Endothelial cell of umbilical vein (primary cell): ENCODE measurements at regions not wholly inside any gene's neighbourhood (a gene's known extent, or its start where the extent isn't known, plus 50 kb on each side); places are given as distances from the start of the nearest gene placed in this dataset.

ENCODE experiments used
- BruUV-seq: library from RNA; stranded (reverse); fragments of 400-500 nt; replicated peaks from 2 replicates; lab custom pipeline; 2021; lab: Mats Ljungman, UMichigan
- CTCF ChIA-PET: fragments of 300-600, 350-600 bp; sonication (Branson Sonifier 250); formaldehyde crosslinking; loops from one replicate; lab custom pipeline; 2021; ENCODE audit warnings: antibody characterized with exemption, inconsistent platforms; lab: Charles Lee
- POLR2A ChIA-PET: fragments of 300-600, 350-600 bp; sonication (Branson Sonifier 250); formaldehyde crosslinking; loops from one replicate; lab custom pipeline; 2021; ENCODE audit warnings: antibody characterized with exemption, inconsistent platforms; lab: Charles Lee
- DNase-seq: peaks from one replicate; pipeline ENCODE4 v3.0.0-alpha.2; 2011; ENCODE audit warnings: low read depth, low spot score
- FAIRE-seq: peaks from 2 replicates; lab custom pipeline; 2011; peaks lifted over from hg19 to GRCh38; lab: Jason Lieb, UNC
- H2AFZ ChIP-seq: 2 replicates; pipeline ENCODE4 v1.6.0; 2012; ENCODE audit warnings: low read depth, low read length, control low read depth, inconsistent platforms
- H3K27ac ChIP-seq: 2 replicates; pipeline ENCODE4 v1.5.1; 2011; ENCODE audit warnings: low read depth, mild to moderate bottlenecking, control low read depth, low read length, moderate library complexity; ENCODE audit not compliant: insufficient read depth
- H3K27me3 ChIP-seq, 2 experiments: 2 replicates each; pipeline versions ENCODE4 v1.6.0 to v1.6.1; 2011; ENCODE audit warnings: low read length in 2 of 2, mixed read lengths in 1 of 2; ENCODE audit not compliant: control insufficient read depth in 2 of 2, insufficient read depth in 2 of 2
- H3K36me3 ChIP-seq, 2 experiments: 2 replicates in 1 of 2; 3 replicates in 1 of 2; pipeline ENCODE4 v1.5.1; 2011; ENCODE audit warnings: low read length in 2 of 2, mild to moderate bottlenecking in 1 of 2, moderate library complexity in 1 of 2; ENCODE audit not compliant: control insufficient read depth in 2 of 2, insufficient read depth in 2 of 2; ENCODE audit errors: extremely low read depth in 1 of 2
- H3K4me1 ChIP-seq: 3 replicates; pipeline ENCODE4 v1.5.1; 2011; ENCODE audit warnings: mild to moderate bottlenecking, low read length; ENCODE audit not compliant: control insufficient read depth, insufficient read depth; ENCODE audit errors: extremely low read depth
- H3K4me2 ChIP-seq: 2 replicates; pipeline ENCODE4 v1.6.1; 2011; ENCODE audit warnings: low read length, control low read depth, mixed read lengths; ENCODE audit not compliant: insufficient read depth
- H3K4me3 ChIP-seq, 3 experiments: fragments of 200-600 bp in 1 of 3; sonication (generic), shearing (Covaris generic) in 1 of 3; replicated peaks in 1 of 3; 2 replicates each; pipeline ENCODE4 v1.5.1; 2011 to 2016; ENCODE audit warnings: control low read depth in 3 of 3, low read length in 3 of 3, mild to moderate bottlenecking in 2 of 3, inconsistent platforms in 1 of 3, low read depth in 1 of 3, moderate library complexity in 1 of 3; ENCODE audit not compliant: insufficient read depth in 1 of 3
- H3K79me2 ChIP-seq: 2 replicates; pipeline ENCODE4 v1.6.0; 2012; ENCODE audit warnings: low read length, inconsistent platforms; ENCODE audit not compliant: control insufficient read depth, insufficient read depth
- H3K9ac ChIP-seq: replicated peaks from 2 replicates; pipeline ENCODE3; 2011; ENCODE audit warnings: low read length, control low read depth; ENCODE audit not compliant: insufficient read depth; ENCODE audit errors: extremely low read depth
- H3K9me1 ChIP-seq: replicated peaks from 3 replicates; pipeline ENCODE4 v1.6.0; 2011; ENCODE audit warnings: mild to moderate bottlenecking, low read length; ENCODE audit not compliant: control insufficient read depth, insufficient read depth; ENCODE audit errors: extremely low read depth
- H3K9me3 ChIP-seq: replicated peaks from 2 replicates; pipeline ENCODE4 v1.5.1; 2012; ENCODE audit warnings: low read length, inconsistent platforms; ENCODE audit not compliant: control insufficient read depth, insufficient read depth
- H4K20me1 ChIP-seq: replicated peaks from 2 replicates; pipeline ENCODE3; 2011; ENCODE audit warnings: mild to moderate bottlenecking, low read length; ENCODE audit not compliant: control insufficient read depth, insufficient read depth; ENCODE audit errors: extremely low read depth
- CTCF ChIP-seq, 2 donors: IDR thresholded peaks; 1 replicate in 1 of 2; 2 replicates in 1 of 2; pipeline ENCODE4 v1.5.1; 2011; ENCODE audit warnings: low read length in 2 of 2, mild to moderate bottlenecking in 2 of 2, moderate library complexity in 2 of 2, control low read depth in 1 of 2, inconsistent platforms in 1 of 2, low read depth in 1 of 2; ENCODE audit not compliant: insufficient read depth in 1 of 2; ENCODE audit errors: extremely low read depth in 1 of 2
- GATA2 ChIP-seq: IDR thresholded peaks from 2 replicates; pipeline ENCODE4 v1.7.0; 2011; ENCODE audit warnings: low read depth, mild to moderate bottlenecking, moderate library complexity, mixed read lengths, low read length; ENCODE audit not compliant: insufficient read length, insufficient read depth
- JUN ChIP-seq: IDR thresholded peaks from 2 replicates; pipeline ENCODE4 v1.6.1; 2011; ENCODE audit warnings: borderline replicate concordance, low read depth; ENCODE audit not compliant: insufficient read length, insufficient read depth
- MAX ChIP-seq: IDR thresholded peaks from 2 replicates; pipeline ENCODE4 v1.6.1; 2011; ENCODE audit not compliant: insufficient read depth, insufficient read length
- POLR2A ChIP-seq: IDR thresholded peaks from 2 replicates; pipeline ENCODE4 v1.6.1; 2012; ENCODE audit warnings: low read depth, mild to moderate bottlenecking, control low read depth, low read length
- POLR2AphosphoS5 ChIP-seq: IDR thresholded peaks from 2 replicates; pipeline ENCODE4 v1.6.1; 2012; ENCODE audit warnings: low read depth, mild to moderate bottlenecking, control low read depth, low read length, moderate library complexity; ENCODE audit not compliant: insufficient read depth
- dilution Hi-C: fragments of 300-500 bp; cut with MboI; formaldehyde crosslinking; loops from one replicate; pipeline ENCODE4 v1.15.0; 2019; ENCODE audit warnings: low sequenced_read_pairs; ENCODE audit not compliant: extremely low pct_ligation_motif_present
- intact Hi-C: fragments of 100-400 bp; cut with micrococcal nuclease; formaldehyde crosslinking; loops from one replicate; pipeline ENCODE4 v1.10.0; 2022

- CTCF ChIA-PET, result interaction anchor here (1.0 kb wide), 1 partner anchor 11 kb away, joined by 3 read pairs; no protein-coding TSS in a partner anchor
- Histone ChIP-seq H3K9me1 (no peaks in the 10 kb centered on the region), H3K4me3 (no peak overlapping the region), H3K79me2 (no peaks in the 10 kb centered on the region), H3K27me3 (no peaks in the 10 kb centered on the region), H3K4me1 (no peaks in the 10 kb centered on the region), H4K20me1 (no peaks in the 10 kb centered on the region), H3K9me3 (no peaks in the 10 kb centered on the region), H3K4me2 (no peak overlapping the region), H2AFZ (no peak overlapping the region), H3K9ac (no peak overlapping the region), H3K27ac (no peak overlapping the region), H3K36me3 (no peaks in the 10 kb centered on the region)
- no peak for TF ChIP-seq POLR2AphosphoS5
- TF ChIP-seq MAX, result no peak
- TF ChIP-seq CTCF (IDR thresholded peaks at IDR 0.05; ENCODE audit: extremely low read depth in 1 of 2, insufficient read depth in 1 of 2, low read depth in 1 of 2, low read length in 2 of 2), result no peak
- no peak for TF ChIP-seq JUN
- no TSS peak for BruUV-seq
- DNase-seq (no peak), FAIRE-seq (no peak)
- intact Hi-C loops, result no loop called here
- dilution Hi-C loops, result no loop called here
- POLR2A ChIA-PET, result no interaction called here
Measured at GRCh38 chr6:21359926-21360325, 233.6 kb upstream of the SOX4 start.

GRCh38 chr6:21360336-21360735 is 233.2 kb upstream of the SOX4 start:
- Histone ChIP-seq H3K4me2 (no peak overlapping the region), H3K27me3 (no peaks in the 10 kb centered on the region), H3K9me3 (no peaks in the 10 kb centered on the region), H3K4me3 (no peak overlapping the region), H3K4me1 (no peaks in the 10 kb centered on the region), H3K36me3 (no peaks in the 10 kb centered on the region), H3K79me2 (no peaks in the 10 kb centered on the region), H4K20me1 (no peaks in the 10 kb centered on the region), H3K9me1 (no peaks in the 10 kb centered on the region), H3K27ac (no peak overlapping the region), H2AFZ (no peak overlapping the region), H3K9ac (no peak overlapping the region)
- intact Hi-C loops (no loop called here), dilution Hi-C loops (no loop called here)
- no peak for TF ChIP-seq GATA2
- TF ChIP-seq POLR2A, result no peak
- TF ChIP-seq JUN, result no peak
- TF ChIP-seq POLR2AphosphoS5, result no peak
- TF ChIP-seq CTCF (IDR thresholded peaks at IDR 0.05; ENCODE audit: extremely low read depth in 1 of 2, insufficient read depth in 1 of 2, low read depth in 1 of 2, low read length in 2 of 2), result no peak
- no peak for TF ChIP-seq MAX
- CTCF ChIA-PET, result interaction anchor here (1.0 kb wide), 1 partner anchor 12 kb away, joined by 3 read pairs; no protein-coding TSS in a partner anchor
- FAIRE-seq (no peak), DNase-seq (no peak)
- POLR2A ChIA-PET, result no interaction called here
- no TSS peak for BruUV-seq
